Stomach (tissue), 8 donors: ENCODE measurements at regions not wholly inside any gene's neighbourhood (a gene's known extent, or its start where the extent isn't known, plus 50 kb on each side); places are given as distances from the start of the nearest gene placed in this dataset.
A peak's percentile ranks its signal among the peaks of the same experiment; 100 is the strongest.

Experiments
- DNase-seq, 2 donors: peaks; one replicate each; pipeline versions ENCODE4 v3.0.0 to v3.0.0-alpha.2; 2013 to 2019
- H3K27ac ChIP-seq, 5 donors: fragments of 200-600 bp in 4 of 5; sonication (generic) in 4 of 5; one replicate each; pipeline ENCODE4 v1.5.1; 2013 to 2019; ENCODE audit warnings: mild to moderate bottlenecking in 1 of 5, moderate library complexity in 1 of 5
- H3K27me3 ChIP-seq, 3 donors: fragments of 200-600 bp; sonication (generic); one replicate each; pipeline ENCODE4 v1.5.1; 2017 to 2019; ENCODE audit warnings: mixed run types in 1 of 3
- H3K36me3 ChIP-seq, 4 donors: fragments of 200-600 bp; sonication (generic); 1 replicate in 3 of 4; 2 replicates in 1 of 4; pipeline ENCODE4 v1.5.1; 2016 to 2019
- H3K4me1 ChIP-seq, 4 donors: fragments of 200-600 bp; sonication (generic); one replicate each; pipeline ENCODE4 v1.5.1; 2016 to 2019
- H3K4me3 ChIP-seq, 4 donors: fragments of 200-600 bp; sonication (generic) in 3 of 4; one replicate each; pipeline ENCODE4 v1.5.1; 2016 to 2019; ENCODE audit warnings: mild to moderate bottlenecking in 1 of 4
- H3K9me3 ChIP-seq, 4 donors: fragments of 200-600 bp; sonication (generic); one replicate each; pipeline ENCODE4 v1.5.1; 2016 to 2019
- CTCF ChIP-seq, 7 experiments: fragments of 450-650 bp in 4 of 7; fragments of 200-600 bp in 3 of 7; sonication (generic) in 3 of 7; IDR thresholded peaks; one replicate each; pipeline ENCODE4 v1.5.1; 2016 to 2019; ENCODE audit warnings: antibody characterized with exemption in 7 of 7, control low read depth in 2 of 7, mild to moderate bottlenecking in 1 of 7
- EP300 ChIP-seq: sonication (generic); formaldehyde crosslinking; IDR thresholded peaks from one replicate; pipeline ENCODE4 v1.6.1; 2017; ENCODE audit warnings: antibody characterized with exemption
- POLR2A ChIP-seq, 4 donors: fragments of 450-650 bp; IDR thresholded peaks; one replicate each; pipeline ENCODE4 v1.6.1; 2016; ENCODE audit warnings: antibody characterized with exemption in 4 of 4, control low read depth in 2 of 4, mild to moderate bottlenecking in 1 of 4, moderate library complexity in 1 of 4
- POLR2AphosphoS5 ChIP-seq, 3 donors: sonication (generic); formaldehyde crosslinking; IDR thresholded peaks; one replicate each; pipeline ENCODE4 v1.6.1; 2016; ENCODE audit warnings: antibody characterized with exemption in 3 of 3
- WGBS, 5 donors: extraction: QIAGEN DNeasy Blood & Tissue Kit in 3 of 5; methylation state at CpG; one replicate each; pipeline versions ENCODE4 v1.1.5 to v1.1.7; 2013 to 2018; 5-methylcytosine and 5-hydroxymethylcytosine counted together
- intact Hi-C: fragments of 100-400 bp; cut with DNase I; formaldehyde crosslinking; loops from one replicate; pipeline ENCODE4 v1.15.1; 2023; ENCODE audit warnings: low total_unique reads
- donor health status: healthy with polysubstance abuse.
- donor health status: Bipolar disorder and iron deficiency.
- donor health status: healthy.

DNA sequence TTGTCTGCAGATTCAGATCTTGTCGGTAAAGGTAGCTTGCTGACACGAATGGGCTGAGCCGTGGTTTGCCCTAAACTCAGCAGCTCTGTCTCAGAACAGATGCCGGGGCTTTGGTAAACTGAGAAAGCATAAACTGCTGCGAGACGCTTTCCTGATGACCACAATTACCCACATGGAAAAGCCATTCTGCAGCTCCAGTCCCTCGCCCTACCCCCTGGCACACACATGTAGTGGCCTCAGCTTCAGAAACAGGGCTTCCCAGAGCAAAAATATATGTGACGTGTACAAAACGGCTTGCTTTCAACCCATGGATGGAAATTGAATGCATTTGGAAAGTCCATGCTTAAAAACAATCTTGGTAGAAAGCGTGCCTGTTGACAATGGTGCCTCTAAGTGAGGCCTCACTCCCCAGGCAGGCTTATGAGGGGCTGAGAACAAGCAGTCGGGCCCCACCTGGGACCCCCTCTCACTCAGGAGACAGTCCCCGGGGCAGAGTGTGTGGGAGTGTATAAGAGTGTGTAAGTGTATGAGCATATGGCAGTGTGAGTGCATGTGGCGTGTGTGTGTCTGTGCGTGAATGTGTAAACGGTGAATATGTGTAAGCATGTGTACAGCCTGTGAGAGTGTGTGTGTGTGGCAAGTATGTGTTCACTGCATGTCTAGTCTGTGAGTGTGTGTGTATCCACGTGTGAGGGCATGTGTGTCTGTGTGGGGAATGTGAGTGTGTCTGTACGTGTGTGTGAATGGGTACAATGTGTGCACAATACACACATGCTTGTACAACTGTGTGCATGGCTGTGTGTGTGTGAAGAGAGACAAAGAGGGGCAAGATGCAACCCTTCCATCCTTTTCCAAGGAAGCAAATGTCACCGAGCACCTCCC, 88.2 kb upstream of the SMIM23 start:
- Histone ChIP-seq H3K27me3 (peaks cover 0 to 4% (median 0%) of the 10 kb centered on the region in 3 donors), H3K27ac (no peak overlapping the region), H3K9me3 (no peaks in the 10 kb centered on the region), H3K4me1 (no peaks in the 10 kb centered on the region), H3K36me3 (no peaks in the 10 kb centered on the region), H3K4me3 (no peak overlapping the region)
- TF ChIP-seq EP300 (no peak), POLR2A (IDR thresholded peaks at IDR 0.05) (no peak), POLR2AphosphoS5 (IDR thresholded peaks at IDR 0.05) (no peak), CTCF (IDR thresholded peaks at IDR 0.05) (no peak)
- no peak for DNase-seq
- intact Hi-C loops, result no loop called here
- WGBS, 5 donors, result 70 to 77% (median 73%) methylated on average over 18 of the region's 18 CpGs

DNA sequence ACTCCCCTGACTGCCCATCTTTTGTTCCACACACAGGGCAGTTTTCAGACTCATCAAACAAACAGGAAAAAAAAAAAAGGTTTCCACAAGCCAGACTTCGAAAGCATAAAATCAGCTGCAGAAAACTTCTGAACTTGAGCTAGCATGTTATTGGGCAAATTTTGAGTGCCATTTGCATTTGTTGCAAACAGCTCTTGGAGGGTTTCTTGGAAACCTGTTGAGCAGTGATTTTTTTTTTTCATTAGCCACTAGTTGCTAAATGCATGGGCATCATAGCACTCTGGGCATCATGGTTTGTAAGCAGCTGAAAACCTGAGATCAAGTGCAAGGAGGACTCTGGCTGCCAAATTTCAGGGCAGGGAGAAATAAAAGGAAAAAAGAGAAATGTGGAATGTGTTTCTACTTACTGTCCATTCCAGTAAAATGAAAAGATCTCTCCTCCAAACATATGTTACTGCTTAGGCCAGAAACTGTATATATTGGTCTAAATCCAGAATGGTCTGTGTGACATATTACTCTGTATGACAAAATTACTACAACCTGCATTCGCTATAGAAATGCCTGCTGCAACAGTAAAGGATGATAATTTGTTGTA, 85.2 kb upstream of the SMIM23 start:
- H3K4me3 ChIP-seq, result no peak overlapping the region
- intact Hi-C loops, result no loop called here
- peak in 1 of 2 donors; percentile 24 for DNase-seq
- WGBS, 5 donors, result 54 to 74% (median 62%) methylated on average over 2 of the region's 2 CpGs
- TF ChIP-seq POLR2AphosphoS5 (IDR thresholded peaks at IDR 0.05) (no peak), CTCF (IDR thresholded peaks at IDR 0.05) (no peak), POLR2A (IDR thresholded peaks at IDR 0.05) (no peak), EP300 (no peak)
- no peak overlapping the region for H3K27ac ChIP-seq
- no peaks in the 10 kb centered on the region for H3K36me3 ChIP-seq
- no peaks in the 10 kb centered on the region for H3K4me1 ChIP-seq
- peaks cover 0 to 8% (median 0%) of the 10 kb centered on the region in 3 donors for H3K27me3 ChIP-seq
- no peaks in the 10 kb centered on the region for H3K9me3 ChIP-seq

DNA sequence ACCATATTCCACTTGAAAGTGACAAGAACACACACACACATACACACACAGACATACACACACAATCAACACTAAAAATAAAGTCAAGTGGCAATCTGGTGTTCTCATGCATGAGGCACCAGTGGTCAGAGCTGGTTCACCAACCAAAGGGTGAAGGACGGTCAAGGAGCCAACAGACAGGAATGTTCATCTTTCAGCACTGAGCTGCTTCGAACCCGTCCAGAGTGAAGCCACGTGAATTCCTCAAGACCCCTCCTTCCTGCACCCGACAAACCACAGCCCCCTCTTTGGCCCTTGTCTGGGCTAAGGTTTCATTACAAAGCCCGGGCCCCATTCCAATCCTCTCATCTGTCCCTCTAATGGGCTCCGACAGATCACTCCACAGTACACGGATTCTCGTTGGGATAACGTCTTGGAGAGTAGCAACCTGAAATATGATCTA, 84.5 kb upstream of the SMIM23 start:
- Histone ChIP-seq H3K36me3 (no peaks in the 10 kb centered on the region), H3K27me3 (peaks cover 0 to 8% (median 0%) of the 10 kb centered on the region in 3 donors), H3K4me1 (no peaks in the 10 kb centered on the region), H3K4me3 (no peak overlapping the region), H3K9me3 (no peaks in the 10 kb centered on the region), H3K27ac (no peak overlapping the region)
- intact Hi-C loops, result no loop called here
- no peak for DNase-seq
- WGBS, 5 donors, result 71 to 84% (median 77%) methylated on average over 9 to 10 of the region's 10 CpGs
- TF ChIP-seq POLR2A (IDR thresholded peaks at IDR 0.05) (no peak), CTCF (IDR thresholded peaks at IDR 0.05) (no peak), EP300 (no peak), POLR2AphosphoS5 (IDR thresholded peaks at IDR 0.05) (no peak)

DNA sequence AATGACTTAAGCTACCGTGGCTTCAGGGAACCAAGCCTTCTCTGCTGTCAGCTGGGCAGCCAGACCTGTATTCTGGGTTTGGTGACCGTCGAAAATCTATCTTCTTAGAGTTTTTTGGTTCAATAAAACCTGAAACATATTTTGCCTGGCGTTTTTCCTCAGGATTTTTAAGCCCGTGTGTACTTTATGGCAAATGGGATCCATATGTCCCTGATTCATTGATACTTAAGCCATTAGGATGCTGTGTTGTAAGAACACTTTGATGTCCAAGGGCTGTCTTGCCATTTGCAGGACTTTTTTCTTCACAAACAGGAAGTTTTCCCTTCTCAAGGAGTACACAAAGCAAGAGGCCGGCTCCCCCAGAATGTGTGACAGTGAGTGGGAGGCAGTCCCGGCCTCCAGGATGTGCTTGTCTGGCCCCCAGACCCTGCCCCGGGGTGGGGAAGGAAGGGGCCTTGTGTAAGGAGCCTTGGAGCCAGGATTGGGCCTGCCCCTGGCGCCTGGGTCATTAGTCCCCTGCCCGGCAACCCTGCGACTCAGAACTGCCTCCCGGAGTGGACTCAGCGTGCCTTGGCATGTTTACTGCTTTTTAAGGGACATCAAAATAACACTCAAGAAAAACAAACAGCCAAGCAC, 83.4 kb upstream of the SMIM23 start:
- Histone ChIP-seq H3K4me1 (no peaks in the 10 kb centered on the region), H3K36me3 (no peaks in the 10 kb centered on the region), H3K27me3 (peaks cover 0 to 8% (median 0%) of the 10 kb centered on the region in 3 donors), H3K27ac (no peak overlapping the region), H3K4me3 (no peak overlapping the region), H3K9me3 (no peaks in the 10 kb centered on the region)
- no peak for DNase-seq
- intact Hi-C loops, result no loop called here
- TF ChIP-seq POLR2AphosphoS5 (IDR thresholded peaks at IDR 0.05) (no peak), CTCF (IDR thresholded peaks at IDR 0.05) (no peak), POLR2A (IDR thresholded peaks at IDR 0.05) (no peak), EP300 (no peak)
- 65 to 83% (median 72%) methylated on average over 8 to 13 of the region's 13 CpGs for WGBS, 5 donors
